ENCODE measurements at regions not wholly inside any gene's neighbourhood (a gene's known extent, or its start where the extent isn't known, plus 50 kb on each side); places are given as distances from the start of the nearest gene placed in this dataset.
"Not testable (repeated sequence)": the region's sequence is repeated elsewhere in the genome, so short reads cannot be mapped to it uniquely, and the experiment has no call there.

DNA sequence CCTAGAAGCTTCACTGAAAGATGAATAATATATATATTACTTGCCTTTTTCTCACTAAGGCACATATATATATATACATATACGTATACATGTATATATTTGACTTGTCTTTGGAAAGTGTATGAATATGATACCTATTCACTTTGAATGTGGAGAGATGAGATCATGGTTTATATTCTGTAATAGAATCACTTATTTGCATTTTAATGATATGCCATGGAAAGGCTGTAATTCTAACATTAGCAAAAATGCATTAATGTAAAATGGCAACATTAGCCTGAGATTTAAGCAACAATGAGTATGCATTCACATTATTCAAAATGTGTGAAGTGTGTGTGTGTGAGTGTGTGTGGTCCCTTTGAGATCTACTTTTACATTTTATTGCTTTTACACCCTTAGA is 54.5 kb upstream of the PRKD1 start:
- no peak for DNase-seq

GRCh38 chr14:29982993-29983392 is 55.3 kb upstream of the PRKD1 start:
- no peak for DNase-seq

- DNase-seq, result not testable (repeated sequence)
Observed at GRCh38 chr14:29990344-29990857, 62.8 kb upstream of the PRKD1 start.

- no peak for DNase-seq
Observed at GRCh38 chr14:29990993-29991392, 63.3 kb upstream of the PRKD1 start.

DNA sequence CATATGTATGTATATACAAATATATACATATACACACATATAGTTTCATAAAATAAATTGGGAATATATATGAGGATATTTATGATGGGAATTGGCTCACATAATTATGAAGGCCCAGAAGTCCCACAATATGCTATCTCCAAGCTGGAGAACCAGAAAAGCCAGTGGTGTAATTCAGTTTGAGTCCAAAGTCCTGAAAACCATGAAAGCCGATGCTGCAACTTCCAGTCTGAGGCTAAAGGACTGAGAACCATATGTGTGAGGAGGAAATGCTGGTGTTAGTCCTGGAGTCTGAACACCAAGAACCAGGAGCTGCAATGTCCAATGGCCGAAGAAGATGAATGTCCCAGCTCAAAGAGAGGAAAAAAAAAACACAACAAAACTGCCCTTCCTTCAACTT is 65.5 kb upstream of the PRKD1 start:
- no peak for DNase-seq

DNA sequence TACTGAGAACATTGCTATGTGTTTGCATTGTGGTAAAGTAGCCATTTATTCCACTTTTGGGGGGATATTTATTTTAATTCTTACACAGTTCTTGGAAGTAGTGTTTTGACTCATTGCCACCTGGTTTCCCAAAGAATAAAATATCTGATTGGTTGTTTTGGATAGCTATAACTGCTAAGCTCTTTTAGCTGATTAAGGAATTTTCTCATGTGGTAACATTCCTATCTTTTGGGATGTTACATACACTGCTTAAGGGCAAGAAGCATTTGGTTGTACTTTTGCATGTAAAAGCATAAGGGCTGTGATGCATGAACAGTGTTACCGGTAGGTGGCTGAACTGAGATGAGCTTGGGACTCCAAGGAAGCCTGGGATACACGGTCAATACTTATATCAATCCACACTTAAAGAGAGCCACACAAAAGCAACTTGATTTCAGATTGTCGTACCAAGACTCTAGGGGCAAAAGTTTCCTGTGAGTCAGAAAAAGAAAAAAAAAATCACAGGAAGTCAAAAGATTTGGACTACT is 71.4 kb upstream of the PRKD1 start:
- DNase-seq, result no peak

- no peak for DNase-seq
Observed at GRCh38 chr14:30002859-30003258, 75.2 kb upstream of the PRKD1 start.

DNA sequence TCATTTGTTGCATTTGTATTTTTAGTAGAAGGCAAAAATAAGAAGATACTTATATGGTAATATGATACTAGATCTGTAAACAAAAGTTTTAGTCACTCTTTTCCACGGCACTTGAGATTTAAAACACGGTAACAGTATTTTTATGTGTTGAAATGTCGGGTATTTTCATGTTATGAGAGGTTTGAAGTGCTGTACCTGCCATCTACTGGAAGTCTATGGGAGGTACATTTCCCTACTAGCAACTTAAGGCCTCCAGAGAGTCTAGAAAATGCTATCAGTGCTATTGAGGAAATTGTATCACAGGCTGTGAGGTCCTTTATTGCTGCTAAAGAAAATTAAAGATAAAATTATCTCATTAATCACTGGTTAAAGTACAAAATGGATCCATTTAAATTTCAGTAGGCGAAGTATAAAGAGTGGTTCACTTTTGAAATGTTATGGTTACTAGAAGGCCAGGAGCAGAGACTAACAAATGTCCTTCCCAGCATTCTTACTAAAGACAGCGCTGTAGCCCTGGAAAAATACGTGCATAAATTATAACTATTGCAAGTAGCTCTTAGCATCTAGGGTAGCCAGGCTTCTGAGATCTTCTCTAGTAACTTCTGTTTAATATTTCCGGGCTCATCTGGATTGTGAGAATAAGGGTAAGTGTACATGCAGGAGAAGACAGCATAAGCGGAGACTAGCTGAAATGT is 77.6 kb upstream of the PRKD1 start:
- DNase-seq, result peak; percentile 59

DNA sequence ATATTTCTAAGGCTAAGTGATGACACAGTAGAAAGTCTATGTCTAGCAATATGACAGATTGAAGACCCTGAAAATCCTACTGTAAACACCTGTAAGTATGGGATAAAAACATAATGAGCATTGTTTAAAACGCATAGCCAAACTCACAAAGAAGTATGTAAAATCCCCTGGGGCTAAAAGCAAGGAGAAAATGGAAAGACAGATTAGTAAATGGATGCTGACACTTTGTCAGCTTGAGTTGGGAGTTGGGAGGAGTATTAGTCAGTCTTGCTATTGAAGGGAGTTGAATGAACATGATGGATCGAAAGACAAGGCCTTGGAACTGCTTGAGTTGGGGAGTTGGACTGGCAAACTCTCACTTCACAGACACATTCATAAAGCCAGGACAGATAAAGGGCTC is 79.0 kb upstream of the PRKD1 start:
- DNase-seq, result no peak

DNA sequence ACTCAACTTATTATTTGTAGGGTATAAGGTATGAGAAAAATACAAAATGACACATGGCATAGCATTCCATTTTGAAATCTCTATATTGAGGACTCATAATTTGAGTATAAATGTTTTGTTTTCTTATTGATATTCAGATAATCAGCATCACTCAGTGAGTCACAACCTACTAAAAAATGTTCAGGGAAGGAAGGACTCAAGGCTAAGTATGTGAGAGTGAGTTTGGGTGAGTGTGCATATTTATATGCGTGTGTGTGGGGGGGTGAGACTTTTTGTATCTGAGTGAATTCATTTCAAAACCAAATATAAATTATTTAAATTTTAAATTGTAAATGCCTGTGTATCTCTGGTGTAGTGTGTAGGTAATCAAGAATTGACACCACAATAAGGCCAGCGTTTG is 87.8 kb upstream of the PRKD1 start:
- DNase-seq, result peak; percentile 29

DNA sequence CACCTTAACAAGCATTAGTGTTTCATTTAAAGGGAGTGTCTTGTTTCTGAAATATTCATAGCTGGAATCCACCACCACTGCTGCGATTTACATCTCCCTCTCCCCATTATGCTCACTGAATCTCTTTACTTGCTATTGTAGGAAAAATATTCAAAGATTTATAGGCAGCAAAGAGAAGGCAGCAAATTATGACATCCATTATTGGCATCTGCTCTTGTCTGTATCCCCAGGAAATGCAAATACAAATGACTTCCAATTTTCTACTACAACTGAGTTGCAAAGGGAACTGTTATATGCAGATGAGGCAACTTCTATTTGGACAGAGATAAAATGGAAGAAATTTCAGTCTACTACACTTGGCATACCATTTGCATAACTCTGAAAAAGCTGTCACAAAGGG is 88.4 kb upstream of the PRKD1 start:
- DNase-seq, result no peak

DNA sequence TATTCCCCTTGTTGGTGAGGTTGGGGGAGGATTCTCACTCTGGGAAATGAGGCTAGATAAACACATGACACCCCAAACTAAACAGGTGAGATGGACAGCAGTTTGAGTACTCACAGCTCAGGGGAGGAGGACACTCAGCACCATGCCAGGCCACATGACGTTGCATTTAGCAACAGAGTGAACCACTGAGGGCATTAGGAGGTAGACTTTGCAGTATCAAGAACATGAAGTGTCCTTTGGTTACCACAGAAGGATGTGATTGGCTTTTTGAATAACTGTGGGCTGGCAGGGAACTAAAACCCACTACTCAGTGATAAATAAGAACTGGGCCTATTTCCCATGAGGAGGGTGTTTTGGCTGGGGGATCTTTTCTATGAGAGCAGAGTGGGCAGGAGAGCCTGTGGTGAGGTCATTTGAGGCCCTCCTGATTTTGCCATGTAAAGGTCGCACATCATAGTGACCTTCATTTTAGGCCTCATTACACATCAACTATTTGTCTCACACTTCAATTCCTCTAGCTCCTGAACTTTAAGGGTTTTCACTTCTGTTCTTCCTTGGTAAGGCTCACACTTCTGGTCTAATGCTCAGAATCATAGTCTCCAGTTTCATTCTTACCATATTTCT is 89.8 kb upstream of the PRKD1 start:
- no peak for DNase-seq

DNA sequence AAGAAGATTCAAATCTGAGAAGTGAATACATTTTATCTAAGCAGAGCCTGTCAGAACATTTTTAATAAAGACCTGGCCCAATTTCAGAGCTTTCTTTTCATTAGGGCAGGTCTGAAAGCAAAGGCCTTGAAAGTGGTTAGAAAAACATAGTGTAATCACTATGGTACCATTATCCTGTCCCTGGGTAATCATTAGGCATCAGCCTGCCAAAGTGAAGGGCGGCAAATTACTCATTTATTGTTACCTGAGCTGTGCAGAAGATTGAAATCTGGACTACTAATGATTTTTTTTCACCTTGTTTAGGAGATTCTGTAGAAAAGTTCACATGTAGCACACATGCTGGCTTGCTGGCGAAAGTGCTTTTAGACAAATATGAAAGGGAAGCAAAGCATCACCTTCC is 92.6 kb upstream of the PRKD1 start:
- DNase-seq, result no peak

DNA sequence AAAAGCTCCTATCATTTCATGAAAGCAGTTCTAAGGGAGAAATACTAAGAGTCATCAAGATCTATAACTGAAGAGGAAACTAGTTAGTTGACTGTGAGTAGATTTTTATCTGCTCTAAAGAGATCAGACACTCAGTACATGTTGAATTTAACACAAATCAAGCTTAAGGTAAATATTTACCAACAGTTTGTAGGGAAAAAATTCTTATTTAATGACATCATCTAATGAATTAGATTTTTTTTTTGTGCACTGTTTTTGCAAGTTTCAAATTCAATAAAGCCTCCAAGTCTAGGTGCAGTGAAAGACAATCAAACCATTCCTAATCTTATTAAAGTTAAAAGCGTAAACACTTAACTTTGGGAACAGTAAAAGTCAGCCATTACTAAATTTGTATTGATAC is 93.0 kb upstream of the PRKD1 start:
- no peak for DNase-seq

DNA sequence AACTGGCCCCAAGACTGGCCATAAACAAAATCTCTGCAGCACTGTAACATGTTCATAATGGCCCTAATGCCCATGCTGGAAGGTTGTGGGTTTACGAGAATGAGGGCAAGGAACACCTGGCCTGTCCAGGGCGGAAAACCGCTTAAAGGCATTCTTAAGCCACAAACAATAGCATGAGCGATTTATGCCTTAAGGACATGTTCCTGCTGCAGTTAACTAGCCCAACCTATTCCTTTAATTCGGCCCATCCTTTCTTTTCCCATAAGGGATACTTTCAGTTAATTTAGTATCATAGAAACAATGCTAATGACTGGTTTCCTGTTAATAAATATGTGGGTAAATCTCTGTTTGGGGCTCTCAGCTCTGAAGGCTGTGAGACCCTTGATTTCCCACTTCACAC is 95.7 kb upstream of the PRKD1 start:
- DNase-seq, result not testable (repeated sequence)

- DNase-seq, result peak; percentile 3
Observed at GRCh38 chr14:30034152-30034551, 106.5 kb upstream of the PRKD1 start.

- DNase-seq, result no peak
Observed at GRCh38 chr14:30035361-30035760, 107.7 kb upstream of the PRKD1 start.

DNA sequence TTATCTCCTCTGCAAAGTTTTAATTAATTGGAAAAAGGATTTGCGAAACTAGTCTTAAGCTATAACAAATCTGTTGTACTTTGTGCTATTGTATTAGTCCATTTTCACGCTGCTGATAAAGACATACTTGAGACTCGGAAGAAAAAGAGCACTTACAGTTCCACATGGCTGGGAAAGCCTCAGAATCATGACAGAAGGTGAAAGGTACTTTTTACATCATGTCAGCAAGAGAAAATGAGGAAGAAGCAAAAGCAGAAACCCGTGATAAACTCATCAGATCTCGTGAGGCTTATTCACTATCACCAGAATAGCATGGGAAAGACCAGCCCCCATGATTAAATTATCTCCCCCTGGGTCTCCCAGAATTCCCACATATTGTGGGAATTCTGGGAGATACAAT is 118.1 kb upstream of the PRKD1 start:
- no peak for DNase-seq

DNA sequence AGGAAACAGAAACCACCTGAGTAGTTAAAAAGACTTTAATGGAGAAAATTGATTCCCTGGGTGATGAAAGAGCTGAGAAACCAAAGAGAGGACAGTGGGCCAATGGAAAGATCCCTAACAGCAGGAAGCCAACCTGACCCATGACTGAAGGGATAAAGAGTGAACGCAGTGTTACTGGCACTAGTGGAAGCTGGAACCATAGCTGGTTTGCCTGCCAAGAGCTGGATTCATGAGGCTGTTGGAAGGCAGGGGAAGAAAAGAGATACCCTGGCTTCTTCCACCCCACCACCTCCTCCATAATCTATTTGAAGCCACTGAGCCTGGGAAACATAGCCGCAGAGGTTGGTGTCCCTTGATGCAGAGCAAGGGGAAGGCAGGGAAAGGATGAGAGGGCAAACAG is 125.5 kb upstream of the PRKD1 start:
- no peak for DNase-seq

DNA sequence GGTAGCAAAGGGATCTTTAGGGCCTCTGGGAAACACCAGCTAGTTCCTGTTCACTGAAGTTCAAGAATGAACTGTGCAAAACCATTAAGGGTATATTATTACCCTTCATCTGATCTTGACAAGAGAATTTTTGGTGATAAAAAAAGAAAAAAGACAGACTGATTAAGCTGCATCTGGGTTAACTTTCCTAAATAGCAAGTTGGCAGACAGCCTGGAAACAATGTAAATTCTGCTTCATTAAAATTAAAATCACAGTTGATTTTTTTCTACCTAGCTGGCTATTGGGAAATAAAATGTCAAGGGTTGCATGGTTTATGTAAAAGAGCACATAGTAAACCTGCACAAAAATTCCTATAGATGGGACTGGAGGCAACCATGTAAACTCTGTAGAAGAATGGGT is 126.6 kb upstream of the PRKD1 start:
- no peak for DNase-seq

DNA sequence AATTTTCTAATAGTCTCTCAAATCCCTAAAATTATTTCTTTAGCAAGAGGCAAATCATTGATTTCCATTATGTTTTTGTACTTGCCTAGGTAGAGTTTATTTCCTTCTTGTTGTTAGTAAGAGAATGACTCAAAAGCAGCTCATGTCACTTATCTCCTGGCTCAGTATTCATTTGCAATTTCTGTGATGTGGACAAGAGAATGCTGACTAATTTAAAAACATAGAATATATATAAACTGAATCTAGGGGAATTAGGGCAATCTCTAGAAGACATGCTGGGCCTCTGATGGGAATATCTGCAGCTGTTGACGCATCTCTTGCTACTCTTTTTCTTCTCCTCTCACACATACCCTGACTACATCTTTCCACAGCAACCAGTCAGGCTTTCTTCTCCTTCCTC is 130.8 kb upstream of the PRKD1 start:
- DNase-seq, result no peak

DNA sequence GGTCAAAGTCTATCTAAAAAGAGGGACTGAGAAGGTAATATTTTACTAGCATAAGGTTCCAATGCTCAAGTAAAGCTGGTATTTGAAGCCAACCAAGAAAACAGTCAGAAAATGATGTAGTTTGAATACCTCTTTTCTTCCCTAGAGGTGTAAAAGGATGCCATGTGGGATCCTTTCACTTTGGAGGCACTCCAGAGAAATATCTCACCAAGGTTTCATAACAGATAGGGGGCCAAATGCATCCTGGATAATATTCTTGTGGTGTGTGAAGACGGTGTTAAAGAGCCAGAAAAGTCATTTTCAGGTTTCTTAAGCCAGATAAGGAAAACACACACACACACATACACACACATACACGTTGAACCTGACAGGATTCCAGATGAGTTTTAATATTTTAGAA is 136.1 kb upstream of the PRKD1 start:
- no peak for DNase-seq

DNA sequence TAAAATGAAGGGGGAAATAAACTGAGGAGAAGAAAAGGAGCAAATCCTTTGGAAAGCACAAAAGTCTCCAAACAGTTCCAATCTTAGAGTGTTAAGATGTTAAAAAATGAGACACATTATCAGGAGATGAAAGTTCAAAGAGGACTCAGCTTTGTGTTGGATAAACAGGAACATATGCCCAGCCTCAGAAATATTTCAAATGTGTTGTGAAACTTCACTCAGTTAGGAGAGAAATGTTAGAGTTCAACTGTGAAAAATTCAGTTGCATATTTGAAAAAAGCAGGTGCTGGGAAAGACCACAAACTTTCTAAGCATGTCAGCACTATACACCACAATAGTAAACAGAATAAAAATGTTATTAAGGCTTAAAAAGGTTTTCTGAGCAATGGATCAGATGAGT is 136.8 kb upstream of the PRKD1 start:
- DNase-seq, result no peak

DNA sequence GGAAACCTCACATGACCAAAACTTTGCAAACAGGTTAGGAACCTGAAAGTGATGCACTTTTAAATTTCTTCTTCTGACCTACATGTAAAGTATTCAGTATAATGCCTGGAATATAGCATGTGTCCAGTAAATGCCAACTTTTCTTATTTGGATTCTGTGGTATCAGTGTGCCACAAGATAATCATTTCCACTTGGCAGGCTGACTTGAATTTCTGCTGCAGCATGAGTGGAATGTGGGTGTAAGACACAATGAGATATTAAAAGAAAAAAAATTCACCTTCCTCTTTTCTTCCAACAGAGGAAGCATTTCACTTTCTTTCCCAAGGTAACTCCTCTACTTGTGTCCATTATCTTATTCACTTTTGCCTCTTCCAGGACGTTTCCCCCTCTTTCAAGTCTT is 141.9 kb upstream of the PRKD1 start:
- DNase-seq, result no peak

Measured in fibroblast of skin of back (primary cell).